ENCODE measurements at regions not wholly inside any gene's neighbourhood (a gene's known extent, or its start where the extent isn't known, plus 50 kb on each side); places are given as distances from the start of the nearest gene placed in this dataset.

DNA sequence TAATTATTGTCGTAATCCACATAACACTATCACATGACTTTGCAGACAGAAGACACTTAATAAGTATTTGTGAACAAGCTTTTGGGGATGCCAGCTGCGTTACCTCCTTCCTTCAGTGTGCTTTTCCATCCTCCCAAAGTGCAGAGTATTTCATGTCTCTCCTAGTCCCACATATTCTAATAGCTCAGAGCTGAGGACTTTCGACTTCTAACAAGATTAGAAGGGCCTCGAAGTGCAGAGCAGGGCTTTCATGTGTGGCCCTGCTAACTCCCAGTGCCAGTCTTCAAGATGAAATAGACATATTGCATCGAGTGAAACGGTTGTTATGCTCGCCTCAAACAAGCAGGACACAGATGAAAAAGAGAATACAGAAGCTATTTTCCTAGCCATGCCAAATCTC is 125.7 kb upstream of the RNF32 start:
- Mint-ChIP-seq H3K27ac (ENCODE audit: unreplicated experiment) (no peak overlapping the region), H3K36me3 (ENCODE audit: low read depth) (no peaks in the 10 kb centered on the region), H3K4me1 (peaks cover 5% of the 10 kb centered on the region), H3K27me3 (ENCODE audit: low read depth) (peaks cover 11% of the 10 kb centered on the region), H3K9me3 (no peaks in the 10 kb centered on the region), H3K4me3 (no peak overlapping the region)
- TF ChIP-seq, protein P1, sequence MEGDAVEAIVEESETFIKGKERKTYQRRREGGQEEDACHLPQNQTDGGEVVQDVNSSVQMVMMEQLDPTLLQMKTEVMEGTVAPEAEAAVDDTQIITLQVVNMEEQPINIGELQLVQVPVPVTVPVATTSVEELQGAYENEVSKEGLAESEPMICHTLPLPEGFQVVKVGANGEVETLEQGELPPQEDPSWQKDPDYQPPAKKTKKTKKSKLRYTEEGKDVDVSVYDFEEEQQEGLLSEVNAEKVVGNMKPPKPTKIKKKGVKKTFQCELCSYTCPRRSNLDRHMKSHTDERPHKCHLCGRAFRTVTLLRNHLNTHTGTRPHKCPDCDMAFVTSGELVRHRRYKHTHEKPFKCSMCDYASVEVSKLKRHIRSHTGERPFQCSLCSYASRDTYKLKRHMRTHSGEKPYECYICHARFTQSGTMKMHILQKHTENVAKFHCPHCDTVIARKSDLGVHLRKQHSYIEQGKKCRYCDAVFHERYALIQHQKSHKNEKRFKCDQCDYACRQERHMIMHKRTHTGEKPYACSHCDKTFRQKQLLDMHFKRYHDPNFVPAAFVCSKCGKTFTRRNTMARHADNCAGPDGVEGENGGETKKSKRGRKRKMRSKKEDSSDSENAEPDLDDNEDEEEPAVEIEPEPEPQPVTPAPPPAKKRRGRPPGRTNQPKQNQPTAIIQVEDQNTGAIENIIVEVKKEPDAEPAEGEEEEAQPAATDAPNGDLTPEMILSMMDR (conservative IDR thresholded peaks at IDR 0.05) = no peak
- no peak for DNase-seq (ENCODE audit: low read depth, low spot score)

DNA sequence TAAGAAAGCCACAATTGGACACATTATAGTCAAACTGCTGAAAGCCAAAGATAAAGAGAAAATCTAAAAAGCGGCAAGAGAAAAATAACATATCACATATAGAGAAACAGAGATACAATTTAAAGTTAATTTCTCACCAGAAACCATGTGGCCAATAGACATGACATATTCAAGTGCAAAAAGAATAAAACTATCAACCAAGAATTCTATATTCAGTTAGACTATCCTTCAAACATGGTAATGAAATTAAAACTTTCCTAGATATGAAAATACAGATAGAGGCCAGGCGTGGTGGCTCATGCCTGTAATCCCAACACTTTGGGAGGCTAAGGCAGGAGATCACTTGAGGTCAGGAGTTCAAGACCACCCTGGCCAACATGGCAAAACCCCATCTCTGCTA is 129.1 kb upstream of the RNF32 start:
- no peak overlapping the region for H3K27ac Mint-ChIP-seq (ENCODE audit: unreplicated experiment)
- H3K4me3 Mint-ChIP-seq = no peak overlapping the region

DNA sequence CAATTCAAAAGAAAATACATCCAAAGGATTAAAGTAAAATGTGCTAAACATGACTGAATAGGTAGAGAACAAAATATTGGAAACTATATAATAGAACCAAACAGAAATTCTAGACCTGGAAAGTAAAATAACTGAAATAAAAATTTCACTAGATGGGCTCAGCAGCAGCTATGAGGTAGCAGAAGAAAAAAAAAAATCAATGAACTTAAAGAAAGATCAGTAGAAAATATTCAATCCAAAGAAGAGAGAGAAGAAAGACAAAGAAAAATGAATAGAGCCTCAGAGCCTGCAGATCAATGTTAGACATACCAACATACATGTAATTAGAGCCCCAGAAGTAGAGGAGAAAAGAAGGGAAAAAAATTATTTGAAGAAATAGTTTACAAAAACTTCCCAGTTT is 129.6 kb upstream of the RNF32 start:
- Mint-ChIP-seq H3K27me3 (ENCODE audit: low read depth) (peaks cover 12% of the 10 kb centered on the region), H3K4me1 (no peaks in the 10 kb centered on the region), H3K4me3 (no peak overlapping the region), H3K27ac (ENCODE audit: unreplicated experiment) (no peak overlapping the region), H3K9me3 (peaks cover 4% of the 10 kb centered on the region), H3K36me3 (ENCODE audit: low read depth) (peaks cover 2% of the 10 kb centered on the region)
- DNase-seq (ENCODE audit: low read depth, low spot score) = no peak
- TF ChIP-seq, protein P1 (conservative IDR thresholded peaks at IDR 0.05) = no peak

More for the DNA sequence above, 129.1 kb upstream of the RNF32 start:
- no peak for DNase-seq (ENCODE audit: low read depth, low spot score)
- H3K9me3 Mint-ChIP-seq = peaks cover 4% of the 10 kb centered on the region
- H3K4me1 Mint-ChIP-seq = peaks cover 3% of the 10 kb centered on the region
- H3K27me3 Mint-ChIP-seq (ENCODE audit: low read depth) = peaks cover 13% of the 10 kb centered on the region
- TF ChIP-seq, protein P1 (conservative IDR thresholded peaks at IDR 0.05) = no peak
- H3K36me3 Mint-ChIP-seq (ENCODE audit: low read depth) = peaks cover 2% of the 10 kb centered on the region

DNA sequence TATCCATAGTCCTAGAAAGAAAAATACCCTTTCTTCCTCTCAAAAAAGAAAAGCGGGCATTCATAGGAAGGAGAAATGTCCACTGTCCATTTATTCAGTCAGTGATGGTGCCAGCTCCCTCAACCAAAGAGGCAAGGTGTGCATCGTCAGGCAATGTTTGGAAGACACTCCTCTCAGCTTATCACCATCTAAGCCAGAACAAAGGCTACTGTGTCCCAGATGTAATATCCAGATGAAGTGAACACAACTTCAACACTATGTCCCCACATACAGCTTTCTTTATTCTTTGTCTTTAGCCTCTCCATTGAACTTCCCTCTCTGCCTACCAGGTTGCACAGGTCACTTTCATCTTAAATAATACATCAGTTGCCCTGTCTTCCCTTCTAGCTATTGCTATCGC is 131.4 kb upstream of the RNF32 start:
- Mint-ChIP-seq H3K27ac (ENCODE audit: unreplicated experiment) (no peak overlapping the region), H3K27me3 (ENCODE audit: low read depth) (peaks cover 8% of the 10 kb centered on the region), H3K9me3 (peaks cover 4% of the 10 kb centered on the region), H3K4me3 (no peak overlapping the region), H3K4me1 (peaks cover 10% of the 10 kb centered on the region), H3K36me3 (ENCODE audit: low read depth) (peaks cover 2% of the 10 kb centered on the region)
- DNase-seq (ENCODE audit: low read depth, low spot score) = no peak
- TF ChIP-seq, protein P1 (conservative IDR thresholded peaks at IDR 0.05) = no peak

DNA sequence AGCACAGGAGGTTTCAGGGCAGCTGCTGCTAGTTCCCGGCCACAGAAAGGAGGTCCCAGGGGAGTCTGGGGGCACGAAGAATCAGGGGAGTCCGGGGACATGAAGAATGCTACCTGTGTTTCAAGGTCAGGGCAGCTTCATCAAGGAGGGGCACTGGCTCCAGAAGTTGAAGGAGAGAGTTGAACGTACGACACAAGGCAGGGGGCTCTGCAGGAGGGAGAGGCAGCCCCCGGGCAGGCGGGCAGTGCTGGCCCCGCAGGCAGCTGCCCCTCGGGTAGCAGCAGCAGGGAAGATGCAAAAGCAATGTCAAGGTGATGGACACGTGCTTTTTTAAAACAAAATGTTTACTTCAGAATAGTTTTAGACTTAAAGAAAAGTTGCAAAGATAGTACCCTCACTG is 134.7 kb upstream of the RNF32 start:
- no peak overlapping the region for H3K27ac Mint-ChIP-seq (ENCODE audit: unreplicated experiment)
- H3K4me1 Mint-ChIP-seq = peaks cover 10% of the 10 kb centered on the region
- H3K27me3 Mint-ChIP-seq (ENCODE audit: low read depth) = peaks cover 3% of the 10 kb centered on the region
- peaks cover 2% of the 10 kb centered on the region for H3K36me3 Mint-ChIP-seq (ENCODE audit: low read depth)
- TF ChIP-seq, protein P1 (conservative IDR thresholded peaks at IDR 0.05) = no peak
- no peak for DNase-seq (ENCODE audit: low read depth, low spot score)
- no peak overlapping the region for H3K4me3 Mint-ChIP-seq
- H3K9me3 Mint-ChIP-seq = peaks cover 4% of the 10 kb centered on the region
